ENCODE measurements at regions not wholly inside any gene's neighbourhood (a gene's known extent, or its start where the extent isn't known, plus 50 kb on each side); places are given as distances from the start of the nearest gene placed in this dataset.

GRCh38 chr7:97285348-97285747 is 167.8 kb downstream of the SDHAF3 start:
- no peak for DNase-seq
- H3K27me3 ChIP-seq, result peaks cover 4% of the 10 kb centered on the region
- H3K4me3 ChIP-seq, result no peak overlapping the region
- no peak overlapping the region for H3K27ac ChIP-seq
- no peaks in the 10 kb centered on the region for H3K4me1 ChIP-seq (replicated peaks in 1 of 2)
- TF ChIP-seq CTCF (IDR thresholded peaks at IDR 0.05) (no peak), POLR2A (IDR thresholded peaks at IDR 0.05) (no peak)
- intact Hi-C loops (cut with DNase I), result no loop called here
- no peaks in the 10 kb centered on the region for H3K36me3 ChIP-seq (replicated peaks in 1 of 2)
- 59 to 69% (median 61%) methylated on average over 2 of the region's 2 CpGs for WGBS, 4 donors
- no peaks in the 10 kb centered on the region for H3K9me3 ChIP-seq (replicated peaks in 1 of 3)

GRCh38 chr7:97293031-97293430 is 175.5 kb downstream of the SDHAF3 start:
- H3K4me1 ChIP-seq (replicated peaks in 1 of 2), result no peaks in the 10 kb centered on the region
- no peak overlapping the region for H3K4me3 ChIP-seq
- H3K27me3 ChIP-seq, result no peaks in the 10 kb centered on the region
- TF ChIP-seq CTCF (IDR thresholded peaks at IDR 0.05) (no peak), POLR2A (IDR thresholded peaks at IDR 0.05) (no peak)
- intact Hi-C loops (cut with DNase I), result no loop called here
- H3K27ac ChIP-seq, result no peak overlapping the region
- H3K36me3 ChIP-seq (replicated peaks in 1 of 2), result no peaks in the 10 kb centered on the region
- no peaks in the 10 kb centered on the region for H3K9me3 ChIP-seq (replicated peaks in 1 of 3)
- WGBS, 4 donors, result 82 to 86% (median 82%) methylated on average over 3 of the region's 3 CpGs
- DNase-seq, result no peak

DNA sequence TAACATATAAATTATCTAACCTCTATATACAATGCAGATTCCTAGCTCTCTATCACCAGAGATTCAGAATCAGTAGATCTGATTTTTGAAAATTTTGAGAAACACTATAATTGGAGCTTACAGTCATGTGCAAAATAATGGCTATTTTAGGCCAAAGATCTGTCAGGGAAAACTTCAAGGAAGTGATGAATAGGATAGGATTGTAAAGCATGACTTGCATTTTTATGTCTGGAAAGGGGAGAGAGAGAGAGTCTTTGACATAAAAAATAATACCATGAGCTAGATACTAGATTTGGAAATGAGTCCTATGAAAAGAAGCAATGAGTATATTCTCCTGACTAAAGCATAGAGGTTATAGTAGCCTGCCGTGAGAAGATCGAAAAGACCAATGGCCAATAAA is 181.1 kb downstream of the SDHAF3 start:
- Histone ChIP-seq H3K27me3 (no peaks in the 10 kb centered on the region), H3K4me1 (replicated peaks in 1 of 2) (no peaks in the 10 kb centered on the region), H3K4me3 (no peak overlapping the region), H3K27ac (no peak overlapping the region), H3K36me3 (replicated peaks in 1 of 2) (no peaks in the 10 kb centered on the region), H3K9me3 (replicated peaks in 1 of 3) (no peaks in the 10 kb centered on the region)
- intact Hi-C loops (cut with DNase I), result no loop called here
- WGBS, 4 donors, result 61 to 78% (median 73%) methylated on average over 2 of the region's 2 CpGs
- TF ChIP-seq CTCF (IDR thresholded peaks at IDR 0.05), result no peak
- TF ChIP-seq POLR2A (IDR thresholded peaks at IDR 0.05), result no peak
- DNase-seq, result no peak

- Histone ChIP-seq H3K4me1 (replicated peaks in 1 of 2) (no peaks in the 10 kb centered on the region), H3K27me3 (no peaks in the 10 kb centered on the region), H3K36me3 (replicated peaks in 1 of 2) (no peaks in the 10 kb centered on the region), H3K4me3 (no peak overlapping the region), H3K9me3 (replicated peaks in 1 of 3) (no peaks in the 10 kb centered on the region), H3K27ac (no peak overlapping the region)
- no peak for TF ChIP-seq POLR2A (IDR thresholded peaks at IDR 0.05)
- no peak for TF ChIP-seq CTCF (IDR thresholded peaks at IDR 0.05)
- WGBS, 4 donors, result 79 to 85% (median 82%) methylated on average over 8 of the region's 8 CpGs
- no peak for DNase-seq
- intact Hi-C loops (cut with DNase I), result no loop called here
Observed at GRCh38 chr7:97305589-97305988, 188.1 kb downstream of the SDHAF3 start.

All from adrenal gland (tissue), 9 donors.